Heart left ventricle (tissue), 16 donors: ENCODE measurements at regions not wholly inside any gene's neighbourhood (a gene's known extent, or its start where the extent isn't known, plus 50 kb on each side); places are given as distances from the start of the nearest gene placed in this dataset.

Experiments
- ATAC-seq, 4 donors: fragments of 200-7000 bp; cut with Tn5 transposase; one replicate each; pipeline ENCODE4 v1.9.1; 2020 to 2022; ENCODE audit warnings: moderate library complexity in 4 of 4, mild to moderate bottlenecking in 3 of 4, moderate number of reproducible peaks in 1 of 4
- DNase-seq, 5 donors: peaks; one replicate each; pipeline ENCODE4 v3.0.0-alpha.2; 2020
- H3K27ac ChIP-seq, 12 donors: fragments of 200-600 bp; sonication (generic) in 4 of 12; one replicate each; pipeline versions ENCODE4 v1.5.0 to v1.8.0; 2016 to 2022; ENCODE audit warnings: mild to moderate bottlenecking in 2 of 12
- H3K27me3 ChIP-seq, 9 donors: fragments of 200-600 bp; sonication (generic) in 2 of 9; one replicate each; pipeline versions ENCODE4 v1.5.1 to v1.8.0; 2016 to 2022; ENCODE audit warnings: mild to moderate bottlenecking in 3 of 9
- H3K36me3 ChIP-seq, 9 donors: fragments of 200-600 bp; sonication (generic) in 2 of 9; one replicate each; pipeline versions ENCODE4 v1.5.0 to v1.8.0; 2018 to 2022; ENCODE audit warnings: mild to moderate bottlenecking in 2 of 9
- H3K4me1 ChIP-seq, 12 donors: fragments of 200-600 bp; sonication (generic) in 4 of 12; one replicate each; pipeline versions ENCODE4 v1.5.0 to v1.8.0; 2016 to 2022; ENCODE audit warnings: mild to moderate bottlenecking in 3 of 12
- H3K4me3 ChIP-seq, 12 donors: fragments of 200-600 bp; sonication (generic) in 4 of 12; one replicate each; pipeline versions ENCODE4 v1.5.0 to v1.8.0; 2017 to 2022; ENCODE audit warnings: mild to moderate bottlenecking in 9 of 12, moderate library complexity in 4 of 12
- H3K9me3 ChIP-seq, 12 donors: fragments of 200-600 bp; sonication (generic) in 4 of 12; one replicate each; pipeline versions ENCODE4 v1.5.0 to v1.8.0; 2016 to 2022; ENCODE audit warnings: mild to moderate bottlenecking in 1 of 12
- CTCF ChIP-seq, 12 donors: fragments of 200-600 bp; sonication (generic) in 4 of 12; IDR thresholded peaks; one replicate each; pipeline versions ENCODE4 v1.5.0 to v1.8.0; 2018 to 2022; ENCODE audit warnings: antibody characterized with exemption in 12 of 12, mild to moderate bottlenecking in 5 of 12
- POLR2A ChIP-seq, 2 donors: fragments of 450-650 bp; IDR thresholded peaks; one replicate each; pipeline ENCODE4 v1.6.1; 2017; ENCODE audit warnings: antibody characterized with exemption in 2 of 2, mild to moderate bottlenecking in 2 of 2, moderate library complexity in 2 of 2
- whole genome bisulfite sequencing, 4 donors: extraction: QIAGEN DNeasy Blood & Tissue Kit in 2 of 4; methylation state at CpG; one replicate each; pipeline versions ENCODE4 v1.1.5 to v1.1.7; 2013 to 2018; 5-methylcytosine and 5-hydroxymethylcytosine counted together
- intact Hi-C, 10 donors: fragments of 100-400 bp; cut with DNase I; formaldehyde crosslinking; loops; one replicate each; pipeline versions ENCODE4 v1.11.1 to v1.14.2; 2022
- donor health status: ischemic (EF 13 %, LVEDD 7.1; RV severe dilation, severe dysfunction).
- donor health status: healthy with polysubstance abuse.
- donor health status: DM: no; HTN: yes; CAD: no.
- donor health status: DM: no; HTN: no; CAD: no.
- donor health status: ischemic (EF 25% LVEDD 6.9; RV normal size, moderate dysfunction).
- donor health status: ischemic (EF 25% LVEDD 5.7; RV mildly dilated, moderate dysfunction).
- donor health status: healthy.
- donor health status: DM: yes; HTN: yes; CAD: no.
- donor health status: ischemic (EF 35%, LVEDD 5.7; RV mildly dilated, moderate dysfunction).
- donor health status: nonischemic (EF 11% LVEDD 7.7; RV severe dilation, severe dysfunction).
- donor health status: DM: yes; HTN: yes; CAD: no.
- donor health status: PGD.
- donor health status: ischemic (EF 29% LVEDD 5.4; RV normal size, mild dysfunction).
- donor health status: nonischemic (EF 23%, LVEDD 6.1; RV moderate dilation, normal function).

DNA sequence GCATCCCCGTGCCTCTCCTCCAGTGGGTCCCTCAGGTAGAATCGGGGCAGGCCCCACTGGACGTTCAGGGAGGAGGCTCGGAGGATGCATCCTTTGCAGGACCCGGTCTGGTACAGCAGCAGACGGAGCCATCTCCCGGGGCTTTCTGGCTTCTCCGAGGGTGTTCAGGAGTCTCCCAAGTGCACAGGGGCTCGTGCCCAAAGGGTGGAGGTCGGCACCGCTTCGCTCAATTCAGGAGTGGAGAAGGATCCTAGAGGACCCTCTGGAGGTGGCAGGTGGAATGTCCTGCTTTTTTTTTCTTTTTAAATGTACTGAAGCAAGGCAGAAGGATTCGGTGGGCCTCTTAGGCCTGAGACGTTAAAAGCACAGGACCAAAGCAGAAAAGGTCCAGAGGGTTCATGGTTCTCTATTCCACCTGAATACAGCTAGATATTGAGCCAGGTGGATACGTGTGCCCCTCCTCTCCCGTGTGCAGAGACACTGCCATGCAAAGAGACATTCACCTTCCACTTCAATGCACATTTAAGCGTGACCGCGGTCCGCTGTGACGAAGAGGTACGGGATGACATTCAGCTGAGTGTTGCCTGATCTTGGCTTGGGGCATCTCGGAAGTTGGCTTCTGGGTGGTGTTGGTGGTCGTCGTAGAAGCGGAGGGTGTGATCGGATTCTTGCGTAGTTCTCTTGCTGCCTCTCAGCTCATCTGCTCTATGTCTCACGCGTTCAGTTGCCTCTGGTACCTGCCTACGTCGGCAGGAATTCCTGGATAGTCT, 281.2 kb upstream of the AGTR2 start:
- DNase-seq (peak in 1 of 5 donors; percentile 49), ATAC-seq (no peak)
- WGBS, 4 donors: 95 to 97% (median 96%) methylated on average over 24 to 31 of the region's 32 CpGs
- Histone ChIP-seq H3K27ac (no peak overlapping the region), H3K4me3 (no peak overlapping the region), H3K27me3 (no peaks in the 10 kb centered on the region), H3K4me1 (peaks cover 0 to 21% (median 0%) of the 10 kb centered on the region in 12 donors), H3K36me3 (no peaks in the 10 kb centered on the region), H3K9me3 (no peaks in the 10 kb centered on the region)
- TF ChIP-seq CTCF (IDR thresholded peaks at IDR 0.05): no peak
- TF ChIP-seq POLR2A (IDR thresholded peaks at IDR 0.05): no peak
- intact Hi-C loops: no loop called here

- DNase-seq (no peak), ATAC-seq (no peak)
- intact Hi-C loops: no loop called here
- no peaks in the 10 kb centered on the region for H3K9me3 ChIP-seq
- WGBS, 4 donors: 68 to 90% (median 80%) methylated on average over 7 of the region's 7 CpGs
- peak overlapping the region in 4 of 12 donors; percentile 20 to 43 (median 40) for H3K4me3 ChIP-seq
- peaks cover 0 to 21% (median 0%) of the 10 kb centered on the region in 12 donors for H3K4me1 ChIP-seq
- H3K36me3 ChIP-seq: no peaks in the 10 kb centered on the region
- TF ChIP-seq POLR2A (IDR thresholded peaks at IDR 0.05) (no peak), CTCF (IDR thresholded peaks at IDR 0.05) (no peak)
- H3K27ac ChIP-seq: peak overlapping the region in 2 of 12 donors; percentile 53
- H3K27me3 ChIP-seq: no peaks in the 10 kb centered on the region
Observed at GRCh38 chrX:115892056-115892708, 278.4 kb upstream of the AGTR2 start.

DNA sequence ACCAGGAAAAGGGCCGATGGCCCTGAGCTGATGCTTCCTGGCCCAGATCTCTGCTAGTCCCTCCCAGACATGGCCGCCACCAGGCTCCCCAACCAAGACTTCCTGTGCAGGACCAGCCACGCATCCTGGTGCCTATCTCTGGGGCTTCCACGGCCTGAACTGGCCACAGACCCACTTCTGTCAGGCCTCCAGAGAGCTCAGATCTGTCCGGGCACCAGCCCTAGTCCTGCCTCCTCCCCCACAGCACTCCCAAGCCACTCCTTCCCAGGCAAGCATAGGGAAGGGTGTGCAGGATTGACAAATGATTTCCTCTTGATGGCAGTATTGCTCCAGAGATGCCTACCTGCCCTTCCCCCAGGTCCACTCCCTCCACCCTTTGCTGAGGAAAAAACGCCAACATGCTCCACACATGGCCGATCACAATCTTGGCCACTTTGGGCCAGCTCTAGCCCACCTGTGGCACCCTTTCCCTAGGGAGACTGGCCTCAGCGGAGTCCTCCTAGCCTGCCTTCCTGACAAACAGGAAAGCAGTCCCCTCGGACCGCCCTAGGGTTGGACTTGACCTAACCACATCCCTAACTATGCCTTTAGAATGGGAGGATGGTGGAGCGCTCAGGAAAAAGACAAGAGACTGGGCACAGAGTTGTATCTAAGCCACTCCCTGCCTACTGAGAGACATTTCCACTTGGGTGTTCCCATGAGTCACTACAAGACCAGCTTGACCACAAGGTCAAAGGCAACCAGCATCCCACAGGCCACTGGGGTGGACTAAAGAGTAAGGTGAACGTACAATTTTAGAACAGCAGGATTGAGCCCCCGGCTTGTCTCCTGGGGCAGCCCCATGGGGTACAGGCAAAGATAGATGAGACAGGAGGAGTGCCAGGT, 277.5 kb upstream of the AGTR2 start:
- H3K36me3 ChIP-seq: no peaks in the 10 kb centered on the region
- H3K9me3 ChIP-seq: no peaks in the 10 kb centered on the region
- WGBS, 4 donors: 35 to 72% (median 55%) methylated on average over 12 to 13 of the region's 13 CpGs
- peak overlapping the region in 4 of 12 donors; percentile 20 to 43 (median 40) for H3K4me3 ChIP-seq
- peak overlapping the region in 3 of 12 donors; percentile 44 to 53 (median 53) for H3K27ac ChIP-seq
- DNase-seq: peak in 2 of 5 donors; percentile 60 to 63
- H3K27me3 ChIP-seq: no peaks in the 10 kb centered on the region
- intact Hi-C loops: no loop called here
- peak in 3 of 4 donors; percentile 72 to 93 (median 88) for ATAC-seq
- TF ChIP-seq POLR2A (IDR thresholded peaks at IDR 0.05): no peak
- peak in 4 of 12 donors; percentile 34 to 52 (median 44) for TF ChIP-seq CTCF (IDR thresholded peaks at IDR 0.05)
- peaks cover 0 to 21% (median 0%) of the 10 kb centered on the region in 12 donors for H3K4me1 ChIP-seq
